ENCODE measurements at regions not wholly inside any gene's neighbourhood (a gene's known extent, or its start where the extent isn't known, plus 50 kb on each side); places are given as distances from the start of the nearest gene placed in this dataset.

DNA sequence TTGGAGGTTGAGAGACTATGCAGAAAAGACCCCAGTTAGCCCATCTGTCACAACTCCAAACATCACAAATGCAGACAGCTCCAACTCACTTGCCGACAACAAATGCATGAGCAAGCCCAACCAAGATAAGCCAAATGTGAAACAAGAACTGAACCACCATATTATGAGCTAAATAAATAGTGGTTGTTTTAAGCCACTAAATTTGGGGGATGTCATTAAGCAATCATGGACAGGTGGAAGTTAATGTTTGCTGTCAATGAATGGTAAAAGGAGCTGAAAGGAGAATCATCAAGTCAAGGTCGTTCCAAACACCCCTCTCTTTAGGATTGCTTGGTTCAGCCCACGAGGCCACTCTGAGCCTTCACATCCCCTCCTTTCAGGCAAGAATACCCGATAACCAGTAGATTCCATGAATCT lies 71.2 kb upstream of the PLCB4 start (continued):
- no peak for TF ChIP-seq REST (IDR thresholded peaks at IDR 0.05; ENCODE audit: unreplicated experiment)

GRCh38 chr20:9011121-9011520 lies 57.8 kb upstream of the PLCB4 start:
- Mint-ChIP-seq H3K36me3 (ENCODE audit: low read depth) (no peaks in the 10 kb centered on the region; the same call in 1 of the 3 replicates), H3K4me1 (peaks cover 9% of the 10 kb centered on the region; the same call in 2 of the 3 replicates), H3K27me3 (ENCODE audit: insufficient read depth, low read depth, poor library complexity) (no peaks in the 10 kb centered on the region), H3K9me3 (no peaks in the 10 kb centered on the region), H3K27ac (no peak overlapping the region), H3K4me3 (no peak overlapping the region)
- Histone ChIP-seq H3K27ac (ENCODE audit: low read depth) (no peak overlapping the region), H4K20me1 (replicated peaks; ENCODE audit: insufficient read depth) (no peaks in the 10 kb centered on the region), H3K4me3 (no peak overlapping the region), H3K9me2 (ENCODE audit: insufficient read depth) (peaks cover 3% of the 10 kb centered on the region; the same call in 1 of the 2 replicates), H3K27me3 (ENCODE audit: insufficient read depth) (no peaks in the 10 kb centered on the region), H3K4me2 (no peak overlapping the region), H2AFZ (no peak overlapping the region), H3K36me3 (ENCODE audit: insufficient read depth) (no peaks in the 10 kb centered on the region), H3K79me2 (replicated peaks; ENCODE audit: insufficient read depth) (no peaks in the 10 kb centered on the region), H3K4me1 (ENCODE audit: insufficient read depth) (no peaks in the 10 kb centered on the region), H3F3A (replicated peaks; ENCODE audit: low read depth) (no peaks in the 10 kb centered on the region)
- DNase-seq (ENCODE audit: low spot score) (no peak), ATAC-seq (no peak)
- TF ChIP-seq EZH2 (IDR thresholded peaks at IDR 0.05; ENCODE audit: low read depth, unreplicated experiment) (no peak), NANOG (IDR thresholded peaks at IDR 0.05; ENCODE audit: borderline replicate concordance) (no peak), CTCF (conservative IDR thresholded peaks at IDR 0.05; ENCODE audit: low read depth in 2 of 2) (no peak), JUNB (IDR thresholded peaks at IDR 0.05; ENCODE audit: unreplicated experiment) (no peak), REST (IDR thresholded peaks at IDR 0.05; ENCODE audit: unreplicated experiment) (no peak), POLR2AphosphoS5 (IDR thresholded peaks at IDR 0.05; ENCODE audit: low read depth) (no peak), ZNF462 (CRISPR knock-in tag; IDR thresholded peaks at IDR 0.05) (no peak)
- TF ChIP-seq, protein P1, sequence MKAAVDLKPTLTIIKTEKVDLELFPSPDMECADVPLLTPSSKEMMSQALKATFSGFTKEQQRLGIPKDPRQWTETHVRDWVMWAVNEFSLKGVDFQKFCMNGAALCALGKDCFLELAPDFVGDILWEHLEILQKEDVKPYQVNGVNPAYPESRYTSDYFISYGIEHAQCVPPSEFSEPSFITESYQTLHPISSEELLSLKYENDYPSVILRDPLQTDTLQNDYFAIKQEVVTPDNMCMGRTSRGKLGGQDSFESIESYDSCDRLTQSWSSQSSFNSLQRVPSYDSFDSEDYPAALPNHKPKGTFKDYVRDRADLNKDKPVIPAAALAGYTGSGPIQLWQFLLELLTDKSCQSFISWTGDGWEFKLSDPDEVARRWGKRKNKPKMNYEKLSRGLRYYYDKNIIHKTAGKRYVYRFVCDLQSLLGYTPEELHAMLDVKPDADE (IDR thresholded peaks at IDR 0.05), result no peak

Measured in GM23338 (cell line).